B cell (primary cell): ENCODE measurements at regions not wholly inside any gene's neighbourhood (a gene's known extent, or its start where the extent isn't known, plus 50 kb on each side); places are given as distances from the start of the nearest gene placed in this dataset.

Source experiments
- CTCF ChIP-seq: fragments of 200-600 bp; IDR thresholded peaks from one replicate; pipeline ENCODE4 v1.8.0; 2022; ENCODE audit warnings: antibody characterized with exemption, mild to moderate bottlenecking
- EZH2 ChIP-seq: IDR thresholded peaks from 2 replicates; pipeline ENCODE4 v1.6.1; 2012; ENCODE audit warnings: borderline replicate concordance, low read depth, mild to moderate bottlenecking, moderate library complexity, low read length; ENCODE audit not compliant: insufficient read depth, poor library complexity, severe bottlenecking

- TF ChIP-seq CTCF, result no peak
- no peak for TF ChIP-seq EZH2
Observed at GRCh38 chr3:159332535-159333099, 530.8 kb downstream of the MFSD1 start.
